Karpas-422 (cell line): ENCODE measurements at regions not wholly inside any gene's neighbourhood (a gene's known extent, or its start where the extent isn't known, plus 50 kb on each side); places are given as distances from the start of the nearest gene placed in this dataset.

ENCODE experiments used
- DNase-seq: peaks from one replicate; pipeline ENCODE4 v3.0.0-alpha.2; 2015
- H2AFZ ChIP-seq: fragments of 200-600 bp; sonication (generic); 2 replicates; pipeline ENCODE4 v1.6.1; 2014; ENCODE audit warnings: antibody characterized with exemption, low read length, mixed read lengths
- H3K27ac ChIP-seq: fragments of 200-600 bp; sonication (generic); 2 replicates; pipeline ENCODE4 v1.5.1; 2014; ENCODE audit warnings: mild to moderate bottlenecking, low read length, moderate library complexity
- H3K27me3 ChIP-seq: fragments of 200-600 bp; sonication (generic); 2 replicates; pipeline ENCODE4 v1.6.1; 2014; ENCODE audit warnings: low read length, mixed read lengths
- H3K36me3 ChIP-seq: fragments of 200-600 bp; sonication (generic); 2 replicates; pipeline ENCODE4 v1.6.1; 2014; ENCODE audit warnings: low read length, mixed read lengths; ENCODE audit not compliant: insufficient read depth
- H3K4me1 ChIP-seq: fragments of 200-600 bp; sonication (generic); 2 replicates; pipeline ENCODE4 v1.6.1; 2014; ENCODE audit warnings: mild to moderate bottlenecking, low read length, mixed read lengths
- H3K4me2 ChIP-seq: fragments of 200-600 bp; sonication (generic); 2 replicates; pipeline ENCODE4 v1.6.1; 2014; ENCODE audit warnings: low read length, low read depth, mild to moderate bottlenecking; ENCODE audit not compliant: poor library complexity, severe bottlenecking
- H3K4me3 ChIP-seq: fragments of 200-600 bp; sonication (generic); 2 replicates; pipeline ENCODE4 v1.5.1; 2014; ENCODE audit warnings: mild to moderate bottlenecking, antibody characterized with exemption, low read length, mixed read lengths
- H3K79me2 ChIP-seq: fragments of 200-600 bp; sonication (generic); 2 replicates; pipeline ENCODE4 v1.6.1; 2014; ENCODE audit warnings: mild to moderate bottlenecking, low read length, mixed read lengths
- H3K9ac ChIP-seq: fragments of 200-600 bp; sonication (generic); 2 replicates; pipeline ENCODE4 v1.6.0; 2014; ENCODE audit warnings: low read length
- H3K9me2 ChIP-seq: fragments of 200-600 bp; sonication (generic), shearing (Covaris generic); replicated peaks from 2 replicates; pipeline ENCODE4 v1.6.0; 2014; ENCODE audit warnings: mild to moderate bottlenecking, low read length, moderate library complexity; ENCODE audit not compliant: insufficient read depth
- H3K9me3 ChIP-seq: fragments of 300-700, 200-600 bp; sonication (generic); 2 replicates; pipeline ENCODE4 v1.6.1; 2014; ENCODE audit warnings: low read length, mixed read lengths
- H4K20me1 ChIP-seq: fragments of 200-600 bp; sonication (generic); 2 replicates; pipeline ENCODE4 v1.6.1; 2014; ENCODE audit warnings: mild to moderate bottlenecking, antibody characterized with exemption, low read length, low read depth; ENCODE audit not compliant: insufficient read depth

DNA sequence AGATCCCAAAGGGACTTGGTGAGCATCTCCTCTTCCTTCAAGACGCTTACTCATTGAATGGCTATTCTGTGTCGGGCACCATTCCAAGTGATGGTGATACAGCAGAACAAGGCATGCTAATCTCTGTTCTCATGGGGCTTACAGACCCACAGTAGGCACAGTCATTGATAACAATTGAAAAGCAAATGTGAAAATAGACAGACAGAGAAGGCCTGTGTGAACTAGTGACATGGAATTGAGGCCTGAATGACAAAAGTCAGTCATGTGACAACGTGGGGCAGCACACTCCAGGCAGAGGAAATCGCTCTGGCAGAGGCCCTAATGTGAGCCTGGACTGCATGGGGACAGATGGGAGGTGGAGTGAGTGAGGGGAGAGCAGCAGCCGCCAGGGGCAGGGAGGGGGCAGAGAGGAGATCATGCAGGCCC lies 70.7 kb upstream of the CPLX2 start:
- H3K27me3 ChIP-seq: no peaks in the 10 kb centered on the region
- no peak overlapping the region for H2AFZ ChIP-seq
- no peaks in the 10 kb centered on the region for H3K79me2 ChIP-seq
- H4K20me1 ChIP-seq: no peaks in the 10 kb centered on the region
- H3K36me3 ChIP-seq: no peaks in the 10 kb centered on the region
- no peak overlapping the region for H3K4me3 ChIP-seq
- no peak for DNase-seq
- H3K9me3 ChIP-seq: no peaks in the 10 kb centered on the region
- no peaks in the 10 kb centered on the region for H3K9me2 ChIP-seq
- H3K4me1 ChIP-seq: no peaks in the 10 kb centered on the region
- no peak overlapping the region for H3K9ac ChIP-seq
- no peak overlapping the region for H3K4me2 ChIP-seq
- H3K27ac ChIP-seq: no peak overlapping the region

GRCh38 chr5:175802361-175802760 lies 69.0 kb upstream of the CPLX2 start:
- Histone ChIP-seq H3K9ac (no peak overlapping the region), H3K9me3 (no peaks in the 10 kb centered on the region), H3K27ac (no peak overlapping the region), H3K4me2 (no peak overlapping the region), H3K4me3 (no peak overlapping the region), H3K79me2 (no peaks in the 10 kb centered on the region), H4K20me1 (no peaks in the 10 kb centered on the region), H3K27me3 (no peaks in the 10 kb centered on the region), H3K9me2 (no peaks in the 10 kb centered on the region), H3K36me3 (no peaks in the 10 kb centered on the region), H3K4me1 (no peaks in the 10 kb centered on the region), H2AFZ (no peak overlapping the region)
- no peak for DNase-seq

DNA sequence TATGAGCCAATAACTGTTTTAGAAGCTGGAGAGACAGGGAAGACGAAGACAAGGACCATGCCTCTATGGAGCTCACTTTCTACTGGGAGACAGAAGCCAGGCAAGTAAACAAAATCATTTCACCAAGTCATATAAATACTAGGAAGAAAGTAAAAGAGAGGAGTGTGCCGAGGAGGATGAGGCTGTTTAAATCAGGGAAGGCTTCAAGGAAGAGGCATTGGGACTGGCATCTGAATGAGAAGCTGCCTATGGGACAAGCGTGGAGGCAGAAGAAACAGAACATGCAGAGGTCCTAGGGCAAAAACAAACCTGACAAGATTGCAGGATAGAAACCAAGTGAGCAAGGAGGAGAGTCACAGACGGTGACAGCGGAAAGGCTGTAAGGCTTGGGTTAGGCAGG lies 68.1 kb upstream of the CPLX2 start:
- Histone ChIP-seq H3K27ac (no peak overlapping the region), H2AFZ (no peak overlapping the region), H4K20me1 (no peaks in the 10 kb centered on the region), H3K9me2 (no peaks in the 10 kb centered on the region), H3K36me3 (no peaks in the 10 kb centered on the region), H3K4me3 (no peak overlapping the region), H3K9ac (no peak overlapping the region), H3K79me2 (no peaks in the 10 kb centered on the region), H3K4me2 (no peak overlapping the region), H3K4me1 (no peaks in the 10 kb centered on the region), H3K27me3 (no peaks in the 10 kb centered on the region), H3K9me3 (no peaks in the 10 kb centered on the region)
- DNase-seq: no peak

- Histone ChIP-seq H3K9me3 (no peaks in the 10 kb centered on the region), H3K27me3 (no peaks in the 10 kb centered on the region), H3K36me3 (no peaks in the 10 kb centered on the region), H3K9me2 (no peaks in the 10 kb centered on the region), H2AFZ (no peak overlapping the region), H3K4me3 (no peak overlapping the region), H3K9ac (no peak overlapping the region), H3K79me2 (no peaks in the 10 kb centered on the region), H3K27ac (no peak overlapping the region), H4K20me1 (no peaks in the 10 kb centered on the region), H3K4me1 (no peaks in the 10 kb centered on the region), H3K4me2 (no peak overlapping the region)
- DNase-seq: no peak
These were observed 67.5 kb upstream of the CPLX2 start for GRCh38 chr5:175803736-175804454.

- Histone ChIP-seq H3K27me3 (no peaks in the 10 kb centered on the region), H3K4me2 (no peak overlapping the region)
These were observed 65.9 kb upstream of the CPLX2 start for GRCh38 chr5:175805256-175806011.

DNA sequence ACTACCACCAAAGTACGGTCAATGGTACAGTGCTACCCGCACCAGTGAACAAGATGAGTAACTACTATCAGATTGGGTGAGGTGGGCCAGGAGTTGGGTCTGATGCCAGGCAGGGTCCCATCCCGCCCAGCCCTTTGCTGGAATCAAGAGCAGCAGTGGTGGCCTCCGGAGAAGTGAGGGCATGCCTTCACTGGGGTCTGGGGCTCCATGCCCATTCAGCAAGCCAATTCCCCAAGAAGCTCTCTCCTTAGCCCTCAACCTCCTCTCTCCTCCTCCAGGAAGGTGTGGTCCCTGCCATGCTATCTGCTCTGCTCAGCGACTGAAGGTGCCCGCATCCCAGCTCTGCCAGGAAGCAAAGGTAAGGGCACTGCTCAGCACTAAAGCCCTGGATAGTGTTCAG lies 62.7 kb upstream of the CPLX2 start:
- Histone ChIP-seq H2AFZ (no peak overlapping the region), H3K27ac (no peak overlapping the region), H3K9me3 (no peaks in the 10 kb centered on the region), H3K36me3 (no peaks in the 10 kb centered on the region), H3K4me2 (no peak overlapping the region), H3K4me1 (no peaks in the 10 kb centered on the region), H3K79me2 (no peaks in the 10 kb centered on the region), H3K4me3 (no peak overlapping the region), H4K20me1 (no peaks in the 10 kb centered on the region), H3K27me3 (no peaks in the 10 kb centered on the region), H3K9me2 (no peaks in the 10 kb centered on the region), H3K9ac (no peak overlapping the region)
- no peak for DNase-seq

More at GRCh38 chr5:175805256-175806011, 65.9 kb upstream of the CPLX2 start:
- DNase-seq: no peak
- no peak overlapping the region for H3K9ac ChIP-seq
- H3K36me3 ChIP-seq: no peaks in the 10 kb centered on the region
- no peaks in the 10 kb centered on the region for H3K79me2 ChIP-seq
- no peak overlapping the region for H3K27ac ChIP-seq
- H3K4me3 ChIP-seq: no peak overlapping the region
- no peaks in the 10 kb centered on the region for H3K9me2 ChIP-seq
- H2AFZ ChIP-seq: no peak overlapping the region
- H4K20me1 ChIP-seq: no peaks in the 10 kb centered on the region
- no peaks in the 10 kb centered on the region for H3K4me1 ChIP-seq
- no peaks in the 10 kb centered on the region for H3K9me3 ChIP-seq

DNA sequence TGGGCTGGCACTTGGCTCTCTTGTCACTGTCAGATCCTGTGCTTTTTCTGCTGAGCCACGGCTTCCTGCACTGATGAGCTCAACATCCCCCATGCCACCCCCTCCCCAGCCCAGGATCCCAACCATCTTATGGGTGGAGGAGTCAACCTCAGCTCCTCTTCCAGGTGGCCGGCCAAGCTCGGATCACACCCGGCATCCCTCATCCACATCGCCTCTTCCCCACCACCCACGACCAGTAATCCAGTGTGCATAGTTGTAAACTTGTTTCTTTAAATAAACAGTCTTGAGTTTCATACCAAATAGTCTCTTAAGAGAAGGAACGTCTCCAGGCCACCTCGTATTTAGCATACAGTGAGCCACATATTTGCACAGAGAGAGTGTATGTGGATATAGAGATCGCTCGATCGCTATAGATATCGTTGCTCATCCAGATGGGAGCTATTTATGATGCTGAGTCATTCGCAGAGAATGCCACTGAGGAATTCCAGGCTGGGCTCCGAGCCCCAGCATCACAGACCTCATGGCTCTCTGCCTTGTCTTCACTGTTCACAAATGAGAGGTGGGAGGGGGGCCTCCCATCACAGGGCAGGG lies 61.8 kb upstream of the CPLX2 start:
- Histone ChIP-seq H3K27ac (no peak overlapping the region), H4K20me1 (no peaks in the 10 kb centered on the region), H3K27me3 (no peaks in the 10 kb centered on the region), H3K9me3 (no peaks in the 10 kb centered on the region), H3K4me3 (no peak overlapping the region), H3K36me3 (no peaks in the 10 kb centered on the region), H3K79me2 (no peaks in the 10 kb centered on the region), H3K4me2 (no peak overlapping the region), H2AFZ (no peak overlapping the region), H3K4me1 (no peaks in the 10 kb centered on the region), H3K9me2 (no peaks in the 10 kb centered on the region), H3K9ac (no peak overlapping the region)
- no peak for DNase-seq

- no peak for DNase-seq
- H3K79me2 ChIP-seq: no peaks in the 10 kb centered on the region
- no peaks in the 10 kb centered on the region for H3K36me3 ChIP-seq
- H3K27ac ChIP-seq: no peak overlapping the region
- no peaks in the 10 kb centered on the region for H3K4me1 ChIP-seq
- no peaks in the 10 kb centered on the region for H3K9me3 ChIP-seq
- no peak overlapping the region for H3K9ac ChIP-seq
- no peak overlapping the region for H3K4me2 ChIP-seq
- H3K9me2 ChIP-seq: no peaks in the 10 kb centered on the region
- H4K20me1 ChIP-seq: no peaks in the 10 kb centered on the region
- H2AFZ ChIP-seq: no peak overlapping the region
- H3K4me3 ChIP-seq: no peak overlapping the region
- no peaks in the 10 kb centered on the region for H3K27me3 ChIP-seq
These were observed 60.9 kb upstream of the CPLX2 start for GRCh38 chr5:175810457-175810856.
